22Rv1 (cell line): ENCODE measurements at regions not wholly inside any gene's neighbourhood (a gene's known extent, or its start where the extent isn't known, plus 50 kb on each side); places are given as distances from the start of the nearest gene placed in this dataset.

ENCODE experiments used
- H3K27ac ChIP-seq: fragments of 450-650 bp; 2 replicates; pipeline ENCODE4 v1.5.1; 2017
- CTCF ChIP-seq: fragments of 450-650 bp; IDR thresholded peaks from 2 replicates; pipeline ENCODE4 v1.5.1; 2017; ENCODE audit warnings: mild to moderate bottlenecking
- ZFX ChIP-seq: fragments of 450-650 bp; IDR thresholded peaks from 2 replicates; pipeline ENCODE4 v1.6.1; 2017; ENCODE audit warnings: antibody characterized with exemption, borderline replicate concordance

GRCh38 chr18:10009321-10010144 lies 95.7 kb downstream of the VAPA start:
- H3K27ac ChIP-seq: no peak overlapping the region
- TF ChIP-seq CTCF: no peak
- no peak for TF ChIP-seq ZFX

GRCh38 chr18:10010611-10011015 lies 96.8 kb downstream of the VAPA start:
- no peak for TF ChIP-seq ZFX
- TF ChIP-seq CTCF: no peak
- H3K27ac ChIP-seq: no peak overlapping the region

- no peak for TF ChIP-seq CTCF
- no peak for TF ChIP-seq ZFX
- H3K27ac ChIP-seq: no peak overlapping the region
These were observed 97.2 kb downstream of the VAPA start for GRCh38 chr18:10011061-10011460.

- no peak overlapping the region for H3K27ac ChIP-seq
- no peak for TF ChIP-seq ZFX
- no peak for TF ChIP-seq CTCF
These were observed 97.9 kb downstream of the VAPA start for GRCh38 chr18:10011751-10012150.

GRCh38 chr18:10012526-10012925 lies 98.7 kb downstream of the VAPA start:
- no peak for TF ChIP-seq CTCF
- no peak for TF ChIP-seq ZFX
- no peak overlapping the region for H3K27ac ChIP-seq

- H3K27ac ChIP-seq: no peak overlapping the region
These were observed 100.1 kb downstream of the VAPA start for GRCh38 chr18:10013621-10014543.

More at GRCh38 chr18:10013621-10014543, 100.1 kb downstream of the VAPA start:
- no peak for TF ChIP-seq CTCF
- TF ChIP-seq ZFX: no peak
